OCI-LY3 (cell line): ENCODE measurements at regions not wholly inside any gene's neighbourhood (a gene's known extent, or its start where the extent isn't known, plus 50 kb on each side); places are given as distances from the start of the nearest gene placed in this dataset.
"Not testable (repeated sequence)": the region's sequence is repeated elsewhere in the genome, so short reads cannot be mapped to it uniquely, and the experiment has no call there.

Experiments
- CTCF ChIP-seq: fragments of 200-600, 300-600 bp; sonication (generic); IDR thresholded peaks from 2 replicates; pipeline ENCODE4 v1.5.1; 2014; ENCODE audit warnings: antibody characterized with exemption, low read length, low read depth
- EZH2phosphoT487 ChIP-seq: fragments of 200-600 bp; shearing (Covaris generic); IDR thresholded peaks from 2 replicates; pipeline ENCODE4 v1.6.1; 2018; ENCODE audit warnings: antibody characterized with exemption, mixed run types, low read depth

- TF ChIP-seq CTCF, EZH2phosphoT487: not testable (repeated sequence)
Observed at GRCh38 chr21:31511999-31512398, 147.5 kb upstream of the SOD1 start.
